ENCODE measurements at regions not wholly inside any gene's neighbourhood (a gene's known extent, or its start where the extent isn't known, plus 50 kb on each side); places are given as distances from the start of the nearest gene placed in this dataset.

GRCh38 chr17:72430611-72431432 lies 310.0 kb downstream of the SOX9 start:
- no peak for DNase-seq

GRCh38 chr17:72432143-72432621 lies 311.4 kb downstream of the SOX9 start:
- no peak for DNase-seq

- no peak for DNase-seq
Measured at GRCh38 chr17:72432881-72433280, 312.1 kb downstream of the SOX9 start.

DNA sequence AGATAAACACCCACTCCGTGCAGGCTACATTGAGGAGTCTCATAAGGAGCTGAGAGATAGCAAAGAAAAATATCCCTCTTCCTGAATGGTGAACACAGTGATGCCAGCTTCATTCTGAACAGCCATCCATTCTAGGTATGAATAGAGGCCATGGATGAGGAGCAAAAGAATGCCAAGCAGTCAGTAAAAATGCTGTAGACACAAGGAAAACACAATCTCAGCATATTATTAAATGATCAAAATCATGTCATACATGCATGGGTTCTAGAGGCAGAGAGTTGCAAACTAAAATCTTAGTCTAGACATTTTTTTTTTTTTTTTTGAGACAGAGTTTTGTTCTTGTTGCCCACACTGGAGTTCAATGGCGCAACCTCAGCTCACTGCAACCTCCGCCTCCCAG lies 313.0 kb downstream of the SOX9 start:
- DNase-seq: no peak

DNA sequence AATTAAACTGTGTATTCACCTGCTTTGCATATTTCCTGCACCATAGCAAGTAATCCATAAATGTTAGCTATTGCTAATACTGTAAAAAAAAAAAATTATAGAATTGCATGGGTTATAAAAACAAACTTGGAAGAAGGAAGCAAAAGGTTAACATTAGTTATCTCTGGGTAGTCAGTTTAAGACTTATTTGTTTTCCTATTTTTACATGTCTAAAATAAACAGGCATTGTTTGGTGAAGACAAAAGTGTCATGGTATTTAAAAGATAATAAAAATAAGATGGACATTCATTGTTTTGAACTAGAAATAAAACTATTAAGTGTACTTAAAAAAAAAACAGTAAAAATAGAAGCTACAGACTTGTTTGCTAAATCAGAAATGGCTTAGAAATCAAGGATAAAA lies 313.8 kb downstream of the SOX9 start:
- no peak for DNase-seq

- DNase-seq: no peak
Measured at GRCh38 chr17:72434991-72435618, 314.3 kb downstream of the SOX9 start.

GRCh38 chr17:72438783-72439182 lies 318.0 kb downstream of the SOX9 start:
- DNase-seq: no peak

- no peak for DNase-seq
Measured at GRCh38 chr17:72439893-72440502, 319.2 kb downstream of the SOX9 start.

DNA sequence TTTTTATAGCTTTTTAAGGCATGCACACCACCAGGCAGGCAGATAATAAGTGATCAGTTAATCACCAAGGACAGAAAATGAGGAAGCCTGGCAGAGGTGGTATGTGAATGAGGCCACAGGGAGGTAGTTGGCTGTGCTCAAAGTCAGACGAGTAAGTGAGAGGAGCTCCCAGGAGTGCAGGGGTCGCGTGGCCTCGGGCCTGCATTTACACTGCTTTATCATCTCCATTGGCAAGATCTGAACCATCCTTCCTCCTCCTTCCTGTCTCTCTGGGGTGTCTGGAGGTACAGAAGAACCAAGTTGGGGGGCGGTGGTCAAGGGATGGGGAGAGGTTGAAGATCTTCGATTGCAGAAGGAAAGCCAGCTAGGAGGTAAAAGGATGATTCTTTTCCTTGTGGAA lies 320.1 kb downstream of the SOX9 start:
- DNase-seq: no peak

DNA sequence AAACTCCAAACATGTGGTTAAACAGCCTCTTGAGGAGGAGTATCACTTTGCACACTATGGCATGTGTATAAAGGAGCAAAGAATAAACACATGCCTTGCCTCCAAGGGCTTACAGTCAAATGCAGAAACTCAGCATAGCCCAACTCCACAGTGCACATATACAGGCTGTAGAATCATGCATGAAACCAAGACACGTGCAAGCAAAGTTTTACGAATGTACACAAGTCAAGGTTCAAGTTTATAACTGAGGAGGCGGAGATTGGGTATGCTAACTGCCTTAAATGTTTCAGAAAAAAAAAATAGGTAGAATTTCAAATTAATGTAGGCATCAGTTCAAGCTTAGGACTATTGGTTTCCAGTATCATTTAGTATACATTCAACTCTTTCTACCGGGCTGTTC lies 321.1 kb downstream of the SOX9 start:
- DNase-seq: no peak

DNA sequence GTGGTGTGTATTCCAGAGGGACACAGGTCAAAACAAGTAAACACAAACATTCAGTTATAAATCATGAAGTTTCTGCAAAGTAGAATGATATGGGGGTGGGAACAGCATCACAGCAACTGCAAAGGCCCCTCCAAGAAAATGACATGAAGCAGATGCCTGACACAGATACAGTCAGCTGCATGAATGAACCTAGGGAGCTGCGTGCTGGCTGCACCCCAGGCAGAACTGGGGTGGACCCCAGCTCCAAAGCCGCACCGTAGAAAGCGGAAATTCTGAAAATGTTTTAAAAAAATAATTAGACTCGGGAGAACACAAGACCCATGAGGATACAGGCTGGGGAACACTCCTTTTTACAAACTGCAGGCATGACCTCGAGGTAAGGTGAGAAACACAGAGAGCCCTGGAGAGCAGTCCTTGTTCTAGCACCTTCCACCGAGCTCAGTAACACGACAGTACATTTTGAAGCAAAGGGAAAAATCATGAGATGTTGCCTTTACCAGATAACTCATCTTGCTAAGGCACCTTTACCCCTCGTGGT lies 323.8 kb downstream of the SOX9 start:
- no peak for DNase-seq

DNA sequence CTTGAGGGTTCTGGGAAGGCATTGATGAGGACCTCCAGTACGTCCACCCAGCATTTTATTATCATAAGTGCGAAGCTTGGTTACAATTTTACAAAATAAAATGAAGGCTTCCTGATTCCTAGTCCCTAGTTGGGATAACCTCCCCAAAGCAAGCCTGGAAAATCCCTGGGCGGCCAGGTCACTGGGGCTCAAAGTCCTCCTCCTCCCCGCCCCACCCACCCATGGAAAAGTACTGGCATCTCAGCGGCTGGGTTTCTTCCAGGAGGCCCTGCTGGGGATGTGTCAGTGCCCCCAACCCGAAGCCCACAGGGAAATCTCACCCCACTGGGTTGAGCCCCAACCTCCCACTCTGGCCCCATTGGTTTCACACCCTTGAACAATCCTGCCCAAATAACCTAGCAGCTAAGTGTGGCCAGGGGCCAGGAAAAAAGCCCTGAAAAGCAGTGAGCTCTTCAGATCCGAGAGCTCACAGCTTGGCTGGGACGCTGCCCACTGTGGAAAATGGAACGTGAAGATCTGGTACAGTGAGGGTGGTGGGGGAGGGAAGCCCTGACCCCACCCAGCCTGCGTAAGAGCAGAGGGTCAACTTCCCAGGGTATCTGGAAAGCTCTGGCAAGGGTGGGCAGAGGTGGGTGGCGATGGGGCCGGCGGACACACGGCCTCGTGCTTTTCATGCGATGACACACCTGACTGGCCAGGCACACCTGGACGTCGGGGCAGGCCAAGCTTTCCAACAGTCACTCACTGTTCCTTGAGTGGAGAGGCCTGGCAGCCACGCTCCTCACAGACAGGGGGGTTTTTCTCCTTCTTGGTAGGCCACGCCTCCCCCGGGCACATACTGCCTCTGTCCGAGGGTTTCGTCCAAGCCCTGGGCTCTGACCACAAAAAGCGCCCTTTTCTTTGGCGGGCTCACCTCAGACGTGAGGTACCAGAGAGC lies 324.5 kb downstream of the SOX9 start:
- no peak for DNase-seq

GRCh38 chr17:72446118-72446517 lies 325.3 kb downstream of the SOX9 start:
- no peak for DNase-seq

DNA sequence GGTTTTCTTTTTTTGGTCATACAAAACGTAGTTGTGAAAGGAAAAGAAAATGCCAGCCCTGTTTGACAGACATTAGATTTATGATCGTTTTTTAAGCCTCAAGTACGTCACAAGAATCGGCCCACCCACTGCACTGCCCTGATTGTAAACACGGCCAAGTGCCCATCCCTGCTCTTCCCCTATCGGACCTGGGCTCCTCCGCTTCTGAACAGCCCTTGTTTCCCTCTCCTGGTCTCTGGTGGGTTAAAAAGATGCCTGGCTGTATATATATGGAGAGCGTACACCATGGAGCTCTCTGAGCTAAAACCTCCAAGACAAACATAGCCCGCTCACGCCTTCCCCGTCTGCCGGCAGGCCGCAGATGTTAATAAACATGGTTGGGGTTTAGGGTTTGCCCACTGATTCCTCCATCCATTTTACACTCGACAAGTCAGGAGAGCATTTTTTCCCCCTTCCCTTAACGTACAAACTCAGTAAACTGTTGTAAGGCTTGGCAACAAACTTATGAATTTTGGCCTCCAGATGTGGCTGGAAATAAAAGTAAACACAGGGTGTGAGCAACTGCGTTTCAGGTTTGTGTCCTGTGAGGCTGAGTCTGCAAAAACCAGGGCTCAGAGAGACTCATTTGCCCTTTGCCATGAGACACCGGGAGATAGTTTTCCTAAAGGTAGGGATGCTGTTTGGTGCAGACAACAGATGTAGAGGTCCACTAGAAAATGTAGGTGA lies 325.9 kb downstream of the SOX9 start:
- no peak for DNase-seq

- DNase-seq: no peak
Measured at GRCh38 chr17:72447251-72447640, 326.4 kb downstream of the SOX9 start.

DNA sequence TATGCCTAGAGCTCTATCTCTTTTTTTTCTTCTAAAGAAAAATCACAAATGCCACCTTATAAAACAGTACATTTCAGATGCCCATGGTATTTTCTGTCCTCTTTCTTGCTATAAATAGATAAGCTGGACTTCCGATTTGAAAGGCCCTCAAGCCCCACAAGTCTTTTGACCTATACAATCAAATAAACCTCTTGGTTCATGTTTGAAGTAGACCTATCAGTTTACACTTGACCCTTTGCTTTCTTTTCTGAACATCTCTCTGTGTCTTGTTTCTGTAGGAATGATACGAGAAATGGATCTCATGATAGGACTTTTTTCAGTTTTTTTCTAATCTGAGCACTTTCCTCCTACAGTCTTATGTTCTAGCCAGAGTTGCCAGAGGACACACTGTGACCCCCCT lies 327.2 kb downstream of the SOX9 start:
- DNase-seq: no peak

DNA sequence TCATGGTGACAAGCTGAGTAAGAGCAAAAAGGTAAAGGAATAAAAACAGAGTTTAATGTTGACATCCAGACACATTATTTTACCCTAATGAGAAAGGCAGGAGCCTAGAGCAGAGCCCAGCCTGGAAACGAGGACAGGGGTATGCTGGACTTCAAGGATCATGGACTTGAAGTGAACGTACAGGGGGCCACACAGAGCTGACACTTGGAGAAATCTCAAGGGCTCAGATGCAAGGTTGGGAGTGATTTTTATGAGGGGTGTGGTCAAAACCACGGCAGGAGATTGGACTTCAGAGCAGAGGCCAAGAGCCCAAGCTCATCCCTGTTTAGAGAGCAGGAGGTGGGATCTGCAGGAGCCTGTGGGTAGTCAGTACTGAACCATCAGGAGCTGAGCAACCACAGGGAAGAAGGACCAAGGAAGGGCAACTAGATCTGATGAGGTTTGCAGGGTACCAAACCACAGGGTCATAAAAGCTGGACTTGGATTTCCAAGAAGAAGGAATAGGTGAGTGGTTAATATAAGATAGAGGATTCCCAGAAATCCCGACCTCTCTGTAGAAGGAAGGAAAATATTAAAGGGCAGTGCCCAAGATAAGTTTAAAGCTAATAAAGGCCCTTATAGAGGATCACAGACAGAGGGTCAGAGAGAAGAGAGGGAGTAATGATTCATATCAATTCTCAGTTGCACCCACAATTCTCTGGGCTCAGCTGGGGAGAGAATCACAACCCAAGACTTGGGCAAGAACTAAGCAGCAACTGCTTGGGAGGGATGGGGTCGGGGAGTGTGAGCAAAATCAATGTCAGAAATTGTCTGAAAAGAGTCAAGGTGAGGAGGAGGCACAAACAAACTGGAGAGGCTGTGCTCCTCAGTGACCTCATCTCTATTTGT lies 331.7 kb downstream of the SOX9 start:
- DNase-seq: no peak

- no peak for DNase-seq
Measured at GRCh38 chr17:72454342-72454741, 333.5 kb downstream of the SOX9 start.

GRCh38 chr17:72455562-72455961 lies 334.7 kb downstream of the SOX9 start:
- no peak for DNase-seq

- DNase-seq: no peak
Measured at GRCh38 chr17:72456075-72456474, 335.3 kb downstream of the SOX9 start.

DNA sequence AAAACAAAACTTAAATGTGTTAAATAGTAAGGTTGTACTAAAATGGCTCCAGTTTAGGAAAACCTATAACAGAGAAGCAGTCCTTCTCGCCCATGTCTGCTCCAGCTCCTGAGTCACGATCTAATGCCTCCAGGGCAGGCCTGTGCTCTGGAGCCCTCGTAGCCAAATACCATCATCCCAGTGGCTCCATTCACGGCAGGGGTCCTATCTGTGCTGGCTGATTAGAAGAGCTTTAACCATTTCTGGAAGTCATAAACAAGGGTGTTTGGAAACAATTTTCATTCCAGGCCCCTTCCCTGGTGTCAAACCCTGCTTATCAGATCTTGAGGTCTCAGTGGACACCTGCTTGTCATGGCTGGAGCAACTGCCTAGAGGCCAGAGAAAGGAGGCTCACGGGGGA lies 336.9 kb downstream of the SOX9 start:
- DNase-seq: no peak

Data from activated CD8-positive, alpha-beta memory T cell treated with anti-CD3 and anti-CD28 coated beads for 24 hours (primary cell).